ENCODE measurements at regions not wholly inside any gene's neighbourhood (a gene's known extent, or its start where the extent isn't known, plus 50 kb on each side); places are given as distances from the start of the nearest gene placed in this dataset.
A peak's percentile ranks its signal among the peaks of the same experiment; 100 is the strongest.

- DNase-seq, result no peak
Measured at GRCh38 chr18:25866331-25866730, 224.1 kb downstream of the SS18 start.

- DNase-seq, result no peak
Measured at GRCh38 chr18:25862881-25863600, 227.4 kb downstream of the SS18 start.

DNA sequence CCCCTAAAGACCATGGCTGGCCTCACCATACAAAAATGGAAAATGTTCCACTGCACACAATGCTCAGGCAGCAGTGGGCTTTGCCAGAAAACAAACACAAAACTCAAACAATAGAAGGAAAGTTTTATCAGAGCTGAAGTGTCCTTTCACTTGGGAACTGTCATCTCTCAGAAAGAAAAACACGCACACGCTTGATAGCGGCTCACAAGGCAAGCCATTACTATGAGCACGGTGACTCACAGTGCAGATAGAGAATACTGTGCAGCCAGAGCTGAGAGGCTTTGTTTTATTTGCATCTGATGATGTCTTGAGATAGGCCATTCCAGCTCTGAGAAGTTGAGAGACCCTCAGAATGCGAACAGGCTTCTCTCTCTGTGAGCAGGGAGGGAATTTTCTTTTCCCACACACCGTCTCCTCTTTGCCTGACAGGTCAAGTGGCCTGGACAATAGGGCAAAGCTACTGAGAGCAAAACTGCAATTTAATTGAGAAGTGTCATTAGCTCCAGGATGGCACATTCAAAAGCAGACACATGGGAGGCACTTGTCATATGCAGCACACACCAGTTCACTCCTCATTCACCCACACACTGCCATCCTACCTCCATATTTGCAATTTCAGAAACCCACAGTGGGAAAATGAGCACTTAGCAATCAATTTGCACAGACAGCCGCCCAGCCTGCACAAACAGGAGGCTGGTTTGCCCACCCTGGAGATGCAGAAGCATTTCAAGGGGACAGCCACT lies 236.6 kb downstream of the SS18 start:
- no peak for DNase-seq

- no peak for DNase-seq
Measured at GRCh38 chr18:25843791-25844190, 246.6 kb downstream of the SS18 start.

GRCh38 chr18:25842665-25843064 lies 247.7 kb downstream of the SS18 start:
- DNase-seq, result no peak

- DNase-seq, result no peak
Measured at GRCh38 chr18:25834061-25834460, 256.4 kb downstream of the SS18 start.

- peak; percentile 3 for DNase-seq
Measured at GRCh38 chr18:25832001-25832604, 258.3 kb downstream of the SS18 start.

DNA sequence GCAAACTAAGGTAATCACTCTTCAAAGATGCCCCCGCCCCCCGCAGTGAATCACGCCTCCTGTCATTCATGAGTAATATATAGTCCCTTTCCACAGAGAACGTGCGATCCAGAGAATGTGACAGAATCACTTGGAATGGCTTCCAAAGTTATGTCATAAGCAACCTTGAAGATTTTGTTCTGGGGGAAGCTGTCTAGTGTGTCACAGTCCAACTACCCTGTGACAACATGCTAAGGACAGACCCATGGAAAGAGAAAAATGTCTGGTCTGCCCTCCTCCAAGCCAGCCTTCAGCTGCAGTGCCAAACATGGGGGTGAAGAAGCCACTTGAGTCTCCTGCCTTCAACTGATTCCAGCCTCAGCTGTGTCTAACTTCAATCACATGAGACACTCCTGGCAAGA lies 259.1 kb downstream of the SS18 start:
- no peak for DNase-seq

- DNase-seq, result no peak
Measured at GRCh38 chr18:25830787-25831186, 259.6 kb downstream of the SS18 start.

DNA sequence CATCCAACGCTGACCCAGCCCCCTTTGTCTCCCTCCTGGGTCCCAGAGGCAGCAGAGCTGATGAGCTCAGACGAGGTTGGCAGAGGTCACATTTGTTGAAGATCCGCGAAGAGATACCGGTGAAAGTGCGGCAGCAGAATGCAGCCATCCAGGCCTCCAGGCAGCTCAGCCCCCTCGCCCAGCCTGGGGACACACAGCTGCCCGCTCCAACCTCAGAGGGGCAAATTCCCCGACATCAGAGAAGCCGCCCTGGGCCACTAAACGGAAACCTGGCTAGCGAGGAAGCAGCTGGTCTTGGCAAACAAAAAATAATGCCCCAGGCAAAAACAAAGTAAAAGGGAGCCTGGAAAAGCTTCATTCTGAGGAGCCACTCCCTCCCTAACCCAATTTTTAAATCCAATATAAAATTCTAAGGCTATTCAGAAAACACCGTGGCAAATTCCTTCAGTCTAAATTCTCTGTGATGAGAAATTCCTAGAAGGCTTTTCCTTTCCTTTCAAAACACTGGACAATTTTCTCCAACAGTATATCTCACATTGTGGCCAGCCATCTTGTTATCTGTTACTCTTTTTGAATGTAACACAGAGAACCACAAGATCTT lies 262.4 kb downstream of the SS18 start:
- no peak for DNase-seq

- no peak for DNase-seq
Measured at GRCh38 chr18:25827228-25827627, 263.2 kb downstream of the SS18 start.

- DNase-seq, result no peak
Measured at GRCh38 chr18:25826823-25827222, 263.6 kb downstream of the SS18 start.

DNA sequence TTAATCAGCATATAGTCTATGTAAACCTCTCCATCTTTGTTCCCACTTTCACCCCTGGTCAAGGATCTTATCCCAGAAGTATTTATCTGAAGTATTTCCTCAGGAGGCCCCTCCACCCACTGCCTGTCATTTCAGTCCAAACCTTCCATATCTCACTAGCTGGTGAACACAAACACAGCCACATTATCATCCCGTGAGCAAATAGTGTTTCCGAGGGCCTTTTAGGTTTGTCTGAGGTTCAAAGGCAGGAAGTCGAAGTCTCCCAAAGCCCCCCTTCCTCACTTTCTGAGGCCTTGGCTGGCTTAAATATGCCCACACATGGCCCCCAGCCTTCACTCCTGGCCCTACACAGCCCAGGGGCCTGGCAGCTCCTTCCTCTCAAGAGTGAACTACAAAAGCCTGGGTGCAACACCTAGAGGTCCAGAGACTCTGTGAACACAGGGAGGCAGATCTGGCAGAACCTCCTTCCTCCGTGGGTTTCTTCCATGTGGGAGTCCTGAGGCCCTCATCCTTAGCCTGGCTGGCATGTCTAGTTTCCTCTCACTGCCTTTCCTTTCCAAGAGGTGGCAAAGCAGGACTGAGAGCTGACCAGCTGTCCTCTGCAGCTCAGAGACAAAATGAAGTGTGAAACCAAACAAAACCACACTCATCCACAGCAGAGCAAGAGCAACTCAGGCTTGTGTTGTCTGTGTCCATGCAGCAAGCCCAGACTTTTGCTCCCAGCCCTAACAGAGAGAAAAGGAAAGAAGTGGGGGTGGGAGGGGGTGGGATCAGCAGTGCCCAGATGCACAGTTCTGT lies 264.2 kb downstream of the SS18 start:
- no peak for DNase-seq

GRCh38 chr18:25825056-25825455 lies 265.4 kb downstream of the SS18 start:
- DNase-seq, result no peak

- no peak for DNase-seq
Measured at GRCh38 chr18:25819746-25820363, 270.6 kb downstream of the SS18 start.

- DNase-seq, result no peak
Measured at GRCh38 chr18:25818505-25818904, 271.9 kb downstream of the SS18 start.

DNA sequence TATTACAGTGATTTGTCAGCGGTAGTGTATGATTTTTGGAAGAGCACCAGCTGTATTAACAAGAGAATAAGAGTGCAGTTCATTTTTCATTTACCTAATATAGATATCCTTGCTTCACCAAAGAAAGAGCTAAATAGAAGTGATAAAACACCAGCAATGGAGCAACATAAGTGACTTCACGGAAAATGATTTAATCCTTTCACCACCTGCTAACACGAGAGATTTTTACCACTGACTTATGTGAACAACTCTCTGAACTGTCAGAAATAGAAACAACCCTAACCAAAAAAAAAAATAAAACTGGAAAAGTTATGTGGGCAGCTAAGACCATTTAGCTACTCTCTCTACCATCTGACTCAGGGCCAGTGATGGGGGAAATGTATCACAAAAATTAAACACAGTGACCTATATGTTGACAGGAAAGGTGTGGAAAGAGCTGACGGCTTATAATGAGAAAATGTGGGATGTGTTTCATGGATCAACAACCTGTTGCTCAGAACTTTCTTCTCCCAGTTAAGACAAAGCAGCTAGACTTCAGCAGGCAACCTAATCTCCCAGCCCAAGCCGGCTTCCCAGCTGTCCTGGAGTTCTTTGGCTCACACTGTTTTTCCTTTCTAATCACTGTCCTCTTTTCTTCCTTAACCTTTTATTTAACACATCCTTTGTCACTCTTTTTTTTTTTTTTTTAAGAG lies 272.7 kb downstream of the SS18 start:
- no peak for DNase-seq

- DNase-seq, result no peak
Measured at GRCh38 chr18:25815659-25816058, 274.8 kb downstream of the SS18 start.

GRCh38 chr18:25814841-25815458 lies 275.5 kb downstream of the SS18 start:
- DNase-seq, result no peak

- no peak for DNase-seq
Measured at GRCh38 chr18:25813110-25813509, 277.3 kb downstream of the SS18 start.

GRCh38 chr18:25810736-25811135 lies 279.7 kb downstream of the SS18 start:
- no peak for DNase-seq
